ENCODE measurements at regions not wholly inside any gene's neighbourhood (a gene's known extent, or its start where the extent isn't known, plus 50 kb on each side); places are given as distances from the start of the nearest gene placed in this dataset.

DNA sequence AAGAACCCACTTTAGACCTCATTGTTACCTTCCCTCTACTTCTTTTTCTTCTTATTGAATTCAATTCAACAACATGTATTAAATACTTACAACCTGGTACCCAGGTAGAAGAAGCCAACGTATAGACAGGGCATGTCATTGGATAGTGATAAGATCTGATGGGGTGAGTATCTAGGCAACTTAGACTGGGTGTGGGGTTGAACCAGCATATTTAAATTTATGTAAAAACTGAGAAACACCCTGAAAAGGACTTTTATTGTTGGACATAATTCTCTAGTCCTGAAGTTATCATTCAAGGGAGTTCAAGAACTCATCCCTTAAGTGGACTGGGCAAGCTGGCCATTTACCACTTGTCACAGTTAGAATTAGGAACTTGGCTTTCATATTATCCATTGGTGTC lies 139.2 kb downstream of the ZIC5 start:
- ChIA-PET CTCF (no interaction called here), POLR2A (no interaction called here)
- H3K4me3 ChIP-seq (ENCODE audit: low read depth, low read length), result no peak overlapping the region
- no peak for DNase-seq (ENCODE audit: low read depth, low spot score)
- H3K27ac ChIP-seq (ENCODE audit: low read depth, low read length), result no peak overlapping the region
- H3K9me3 ChIP-seq (ENCODE audit: control insufficient read depth, insufficient read depth, low read length), result no peaks in the 10 kb centered on the region
- TF ChIP-seq, protein P1, sequence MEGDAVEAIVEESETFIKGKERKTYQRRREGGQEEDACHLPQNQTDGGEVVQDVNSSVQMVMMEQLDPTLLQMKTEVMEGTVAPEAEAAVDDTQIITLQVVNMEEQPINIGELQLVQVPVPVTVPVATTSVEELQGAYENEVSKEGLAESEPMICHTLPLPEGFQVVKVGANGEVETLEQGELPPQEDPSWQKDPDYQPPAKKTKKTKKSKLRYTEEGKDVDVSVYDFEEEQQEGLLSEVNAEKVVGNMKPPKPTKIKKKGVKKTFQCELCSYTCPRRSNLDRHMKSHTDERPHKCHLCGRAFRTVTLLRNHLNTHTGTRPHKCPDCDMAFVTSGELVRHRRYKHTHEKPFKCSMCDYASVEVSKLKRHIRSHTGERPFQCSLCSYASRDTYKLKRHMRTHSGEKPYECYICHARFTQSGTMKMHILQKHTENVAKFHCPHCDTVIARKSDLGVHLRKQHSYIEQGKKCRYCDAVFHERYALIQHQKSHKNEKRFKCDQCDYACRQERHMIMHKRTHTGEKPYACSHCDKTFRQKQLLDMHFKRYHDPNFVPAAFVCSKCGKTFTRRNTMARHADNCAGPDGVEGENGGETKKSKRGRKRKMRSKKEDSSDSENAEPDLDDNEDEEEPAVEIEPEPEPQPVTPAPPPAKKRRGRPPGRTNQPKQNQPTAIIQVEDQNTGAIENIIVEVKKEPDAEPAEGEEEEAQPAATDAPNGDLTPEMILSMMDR (IDR thresholded peaks at IDR 0.05; ENCODE audit: low read depth, low read length), result no peak
- no peaks in the 10 kb centered on the region for H3K27me3 ChIP-seq (ENCODE audit: control insufficient read depth, insufficient read depth, low read length)

DNA sequence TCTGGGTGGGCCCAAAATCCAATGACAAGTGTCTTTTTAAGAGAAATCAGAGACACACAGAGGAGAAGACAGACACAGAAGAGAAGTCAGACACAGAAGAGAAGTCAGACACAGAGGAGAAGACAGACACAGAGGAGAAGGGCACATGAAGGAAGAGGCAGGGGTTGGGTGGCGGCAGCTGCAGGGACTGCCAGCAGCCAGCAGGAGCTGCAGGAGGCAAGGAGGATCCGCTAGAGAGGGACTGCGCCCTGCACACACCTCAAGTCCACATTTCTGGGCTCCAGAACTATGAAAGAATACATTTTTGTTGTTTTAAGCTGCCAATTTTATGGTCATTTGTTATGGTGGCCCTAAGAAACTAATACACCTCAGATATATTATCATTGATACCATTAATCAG lies 140.6 kb downstream of the ZIC5 start:
- H3K9me3 ChIP-seq (ENCODE audit: control insufficient read depth, insufficient read depth, low read length), result no peaks in the 10 kb centered on the region
- no peak overlapping the region for H3K27ac ChIP-seq (ENCODE audit: low read depth, low read length)
- no peak overlapping the region for H3K4me3 ChIP-seq (ENCODE audit: low read depth, low read length)
- TF ChIP-seq, protein P1 (IDR thresholded peaks at IDR 0.05; ENCODE audit: low read depth, low read length), result no peak
- CTCF ChIA-PET, result interaction anchor here (0.7 to 0.8 kb wide), 2 partner anchors 67 to 86 kb away, joined by 3 read pairs; no protein-coding TSS in a partner anchor
- POLR2A ChIA-PET, result no interaction called here
- DNase-seq (ENCODE audit: low read depth, low spot score), result no peak
- no peaks in the 10 kb centered on the region for H3K27me3 ChIP-seq (ENCODE audit: control insufficient read depth, insufficient read depth, low read length)

DNA sequence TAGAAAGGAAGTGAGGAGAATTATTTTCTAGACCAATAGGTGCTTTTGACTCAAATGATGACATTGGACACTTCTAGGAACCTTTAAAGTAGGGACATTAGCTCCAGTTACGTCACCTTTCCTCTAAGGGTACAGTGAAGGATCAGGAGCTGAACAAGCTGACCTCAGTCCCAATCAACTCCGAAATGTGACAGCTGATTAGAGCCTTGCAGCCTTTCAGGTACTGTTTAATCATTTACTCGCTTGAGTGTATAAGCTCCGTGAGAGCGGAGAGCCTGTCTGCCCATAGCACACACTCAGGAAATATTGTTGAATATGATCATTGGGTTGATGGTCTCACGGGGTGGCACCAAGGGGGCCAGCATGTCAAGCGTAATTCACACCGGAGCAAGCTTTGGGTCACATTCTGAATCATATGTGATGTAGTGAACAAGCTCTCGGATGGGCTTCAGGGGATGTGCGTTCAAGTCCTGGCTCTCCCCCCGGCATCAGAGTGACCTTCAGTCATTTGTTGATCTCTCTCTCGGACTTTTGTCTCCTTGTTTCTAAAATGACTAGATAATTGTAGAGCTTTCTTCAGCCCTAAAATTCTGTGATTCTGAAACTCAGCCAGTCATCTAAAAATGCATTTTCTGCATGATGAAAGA lies 141.9 kb downstream of the ZIC5 start:
- Histone ChIP-seq H3K4me3 (ENCODE audit: low read depth, low read length) (no peak overlapping the region), H3K9me3 (ENCODE audit: control insufficient read depth, insufficient read depth, low read length) (no peaks in the 10 kb centered on the region), H3K27ac (ENCODE audit: low read depth, low read length) (no peak overlapping the region), H3K27me3 (ENCODE audit: control insufficient read depth, insufficient read depth, low read length) (no peaks in the 10 kb centered on the region)
- TF ChIP-seq, protein P1 (IDR thresholded peaks at IDR 0.05; ENCODE audit: low read depth, low read length), result no peak
- ChIA-PET POLR2A (no interaction called here), CTCF (no interaction called here)
- DNase-seq (ENCODE audit: low read depth, low spot score), result no peak

DNA sequence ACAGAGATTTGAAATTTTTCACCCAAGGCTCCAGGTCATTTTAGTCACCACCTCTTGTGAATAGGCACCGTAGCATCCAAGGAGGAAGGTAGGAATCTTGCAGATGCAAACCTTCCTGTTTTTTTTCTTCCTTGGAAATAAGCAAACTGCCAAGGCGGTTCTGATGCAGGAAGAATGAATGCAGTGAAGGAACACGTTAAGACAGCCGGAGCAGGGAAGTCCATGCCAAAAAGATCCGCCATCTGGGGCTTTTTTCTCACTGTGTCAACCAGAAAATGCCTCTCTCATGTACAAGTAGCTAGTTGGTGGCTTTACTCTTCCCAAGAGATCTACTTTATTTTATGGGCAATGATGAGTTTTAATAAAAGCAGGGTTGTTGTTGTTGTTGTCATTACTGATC lies 142.4 kb downstream of the ZIC5 start:
- ChIA-PET POLR2A (no interaction called here), CTCF (no interaction called here)
- TF ChIP-seq, protein P1 (IDR thresholded peaks at IDR 0.05; ENCODE audit: low read depth, low read length), result no peak
- Histone ChIP-seq H3K27ac (ENCODE audit: low read depth, low read length) (no peak overlapping the region), H3K9me3 (ENCODE audit: control insufficient read depth, insufficient read depth, low read length) (no peaks in the 10 kb centered on the region), H3K27me3 (ENCODE audit: control insufficient read depth, insufficient read depth, low read length) (no peaks in the 10 kb centered on the region), H3K4me3 (ENCODE audit: low read depth, low read length) (no peak overlapping the region)
- DNase-seq (ENCODE audit: low read depth, low spot score), result no peak

DNA sequence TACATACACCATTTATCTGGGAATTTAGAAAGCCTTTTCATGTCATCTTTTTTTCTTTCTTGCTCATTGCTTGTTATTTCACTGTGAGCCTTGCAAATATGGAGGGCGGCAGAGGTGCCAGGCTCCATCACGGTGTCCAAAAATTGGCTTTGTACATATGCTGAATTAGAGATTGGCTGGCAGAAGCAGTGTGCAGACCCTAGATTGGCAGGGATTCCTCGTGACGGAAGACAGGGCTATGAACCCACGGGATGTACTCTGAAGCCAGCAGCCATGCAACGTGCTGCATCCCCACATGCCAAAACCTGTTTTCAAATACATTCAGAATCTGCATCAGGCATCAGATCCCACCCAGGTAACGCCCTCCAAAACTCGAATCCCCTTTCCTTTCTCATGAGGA lies 142.8 kb downstream of the ZIC5 start:
- no peak for DNase-seq (ENCODE audit: low read depth, low spot score)
- POLR2A ChIA-PET, result no interaction called here
- H3K9me3 ChIP-seq (ENCODE audit: control insufficient read depth, insufficient read depth, low read length), result no peaks in the 10 kb centered on the region
- H3K27ac ChIP-seq (ENCODE audit: low read depth, low read length), result no peak overlapping the region
- no peaks in the 10 kb centered on the region for H3K27me3 ChIP-seq (ENCODE audit: control insufficient read depth, insufficient read depth, low read length)
- no peak overlapping the region for H3K4me3 ChIP-seq (ENCODE audit: low read depth, low read length)
- CTCF ChIA-PET, result no interaction called here
- TF ChIP-seq, protein P1 (IDR thresholded peaks at IDR 0.05; ENCODE audit: low read depth, low read length), result no peak
